GM19023 (cell line): ENCODE measurements at regions not wholly inside any gene's neighbourhood (a gene's known extent, or its start where the extent isn't known, plus 50 kb on each side); places are given as distances from the start of the nearest gene placed in this dataset.
"Not testable (repeated sequence)": the region's sequence is repeated elsewhere in the genome, so short reads cannot be mapped to it uniquely, and the experiment has no call there.

Experiments
- ATAC-seq: cut with Tn5 transposase; IDR thresholded peaks from one replicate; pipeline ENCODE4 v1.9.1; 2021; ENCODE audit warnings: mild to moderate bottlenecking, moderate library complexity; ENCODE audit not compliant: unreplicated experiment

GRCh38 chr10:9009505-9009904 is 955.0 kb downstream of the GATA3 start:
- ATAC-seq: no peak

GRCh38 chr10:9010093-9010492 is 955.6 kb downstream of the GATA3 start:
- ATAC-seq: no peak

GRCh38 chr10:9010931-9011670 is 956.6 kb downstream of the GATA3 start:
- no peak for ATAC-seq

- no peak for ATAC-seq
Observed at GRCh38 chr10:9012312-9012711, 957.8 kb downstream of the GATA3 start.

GRCh38 chr10:9015005-9015404 is 960.5 kb downstream of the GATA3 start:
- no peak for ATAC-seq

GRCh38 chr10:9015447-9015846 is 961.0 kb downstream of the GATA3 start:
- no peak for ATAC-seq

GRCh38 chr10:9016930-9017329 is 962.4 kb downstream of the GATA3 start:
- ATAC-seq: no peak

- no peak for ATAC-seq
Observed at GRCh38 chr10:9018195-9019173, 964.0 kb downstream of the GATA3 start.

- ATAC-seq: no peak
Observed at GRCh38 chr10:9023206-9023605, 968.7 kb downstream of the GATA3 start.

- no peak for ATAC-seq
Observed at GRCh38 chr10:9024210-9024609, 969.7 kb downstream of the GATA3 start.

- no peak for ATAC-seq
Observed at GRCh38 chr10:9028231-9028630, 973.7 kb downstream of the GATA3 start.

GRCh38 chr10:9035355-9035754 is 980.9 kb downstream of the GATA3 start:
- ATAC-seq: no peak

- ATAC-seq: no peak
Observed at GRCh38 chr10:9036711-9037204, 982.3 kb downstream of the GATA3 start.

GRCh38 chr10:9038146-9038714 is 983.7 kb downstream of the GATA3 start:
- ATAC-seq: no peak

GRCh38 chr10:9043466-9043865 is 989.0 kb downstream of the GATA3 start:
- ATAC-seq: no peak

GRCh38 chr10:9045311-9045710 is 990.8 kb downstream of the GATA3 start:
- no peak for ATAC-seq

- ATAC-seq: no peak
Observed at GRCh38 chr10:9051328-9051974, 997.0 kb downstream of the GATA3 start.

- no peak for ATAC-seq
Observed at GRCh38 chr10:9052767-9053166, 998.3 kb downstream of the GATA3 start.

GRCh38 chr10:9056521-9056920 is 1002.0 kb downstream of the GATA3 start:
- no peak for ATAC-seq

- ATAC-seq: not testable (repeated sequence)
Observed at GRCh38 chr10:9057293-9057692, 1002.8 kb downstream of the GATA3 start.

GRCh38 chr10:9060314-9060713 is 1005.8 kb downstream of the GATA3 start:
- no peak for ATAC-seq
